Activated B cell treated with CpG ODN at 0.5 μM for 24 hours (primary cell): ENCODE measurements at regions not wholly inside any gene's neighbourhood (a gene's known extent, or its start where the extent isn't known, plus 50 kb on each side); places are given as distances from the start of the nearest gene placed in this dataset.

Experiments used
- ATAC-seq: fragments of 200-7000 bp; cut with Tn5 transposase; one replicate; pipeline ENCODE4 v1.10.0; 2021; ENCODE audit warnings: low read depth, mild to moderate bottlenecking, moderate library complexity
- CTCF ChIA-PET: fragments of 350-600 bp; sonication (Branson Sonifier 250); formaldehyde crosslinking; loops from one replicate; lab custom pipeline; 2021; ENCODE audit warnings: antibody characterized with exemption; lab: Charles Lee
- POLR2A ChIA-PET: fragments of 350-600 bp; sonication (Branson Sonifier 250); formaldehyde crosslinking; loops from one replicate; lab custom pipeline; 2021; ENCODE audit warnings: antibody characterized with exemption; lab: Charles Lee
- DNase-seq: peaks from one replicate; pipeline ENCODE4 v3.0.0; 2022
- H3K27ac Mint-ChIP-seq: one replicate; pipeline ENCODE4 v1.8.0; 2020; ENCODE audit warnings: mixed read lengths
- H3K27me3 Mint-ChIP-seq: one replicate; pipeline ENCODE4 v1.8.0; 2021; ENCODE audit warnings: mixed read lengths
- H3K36me3 Mint-ChIP-seq: one replicate; pipeline ENCODE4 v1.8.0; 2021; ENCODE audit warnings: low read depth, mixed read lengths
- H3K4me1 Mint-ChIP-seq: one replicate; pipeline ENCODE4 v1.8.0; 2021; ENCODE audit warnings: mixed read lengths
- H3K4me3 Mint-ChIP-seq: one replicate; pipeline ENCODE4 v1.8.0; 2020; ENCODE audit warnings: mild to moderate bottlenecking, mixed read lengths
- H3K9me3 Mint-ChIP-seq: one replicate; pipeline ENCODE4 v1.8.0; 2020; ENCODE audit warnings: mixed read lengths
- intact Hi-C: fragments of 100-400 bp; cut with micrococcal nuclease; formaldehyde crosslinking; loops from one replicate; pipeline ENCODE4 v1.15.1; 2024
- TF ChIP-seq, protein P1 (sequence below): fragments of 200-600 bp; IDR thresholded peaks from one replicate; pipeline ENCODE4 v1.8.0; 2022; ENCODE audit warnings: antibody characterized with exemption, mild to moderate bottlenecking

- Mint-ChIP-seq H3K27ac (no peak overlapping the region), H3K4me3 (peak overlapping the region; percentile 81), H3K36me3 (no peaks in the 10 kb centered on the region), H3K4me1 (peaks cover 45% of the 10 kb centered on the region), H3K27me3 (peaks cover 79% of the 10 kb centered on the region), H3K9me3 (peaks cover 4% of the 10 kb centered on the region)
- intact Hi-C loops: loop anchor here (5.0 kb wide), 1 partner anchor 64 kb away; no protein-coding TSS in a partner anchor
- ChIA-PET POLR2A (no interaction called here), CTCF (interaction anchor here (1.1 kb wide), 1 partner anchor 11 kb away, joined by 3 read pairs; no protein-coding TSS in a partner anchor)
- ATAC-seq (no peak), DNase-seq (no peak)
- TF ChIP-seq, protein P1, sequence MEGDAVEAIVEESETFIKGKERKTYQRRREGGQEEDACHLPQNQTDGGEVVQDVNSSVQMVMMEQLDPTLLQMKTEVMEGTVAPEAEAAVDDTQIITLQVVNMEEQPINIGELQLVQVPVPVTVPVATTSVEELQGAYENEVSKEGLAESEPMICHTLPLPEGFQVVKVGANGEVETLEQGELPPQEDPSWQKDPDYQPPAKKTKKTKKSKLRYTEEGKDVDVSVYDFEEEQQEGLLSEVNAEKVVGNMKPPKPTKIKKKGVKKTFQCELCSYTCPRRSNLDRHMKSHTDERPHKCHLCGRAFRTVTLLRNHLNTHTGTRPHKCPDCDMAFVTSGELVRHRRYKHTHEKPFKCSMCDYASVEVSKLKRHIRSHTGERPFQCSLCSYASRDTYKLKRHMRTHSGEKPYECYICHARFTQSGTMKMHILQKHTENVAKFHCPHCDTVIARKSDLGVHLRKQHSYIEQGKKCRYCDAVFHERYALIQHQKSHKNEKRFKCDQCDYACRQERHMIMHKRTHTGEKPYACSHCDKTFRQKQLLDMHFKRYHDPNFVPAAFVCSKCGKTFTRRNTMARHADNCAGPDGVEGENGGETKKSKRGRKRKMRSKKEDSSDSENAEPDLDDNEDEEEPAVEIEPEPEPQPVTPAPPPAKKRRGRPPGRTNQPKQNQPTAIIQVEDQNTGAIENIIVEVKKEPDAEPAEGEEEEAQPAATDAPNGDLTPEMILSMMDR: no peak
Measured at GRCh38 chr11:43578346-43579170, 102.0 kb upstream of the HSD17B12 start.

DNA sequence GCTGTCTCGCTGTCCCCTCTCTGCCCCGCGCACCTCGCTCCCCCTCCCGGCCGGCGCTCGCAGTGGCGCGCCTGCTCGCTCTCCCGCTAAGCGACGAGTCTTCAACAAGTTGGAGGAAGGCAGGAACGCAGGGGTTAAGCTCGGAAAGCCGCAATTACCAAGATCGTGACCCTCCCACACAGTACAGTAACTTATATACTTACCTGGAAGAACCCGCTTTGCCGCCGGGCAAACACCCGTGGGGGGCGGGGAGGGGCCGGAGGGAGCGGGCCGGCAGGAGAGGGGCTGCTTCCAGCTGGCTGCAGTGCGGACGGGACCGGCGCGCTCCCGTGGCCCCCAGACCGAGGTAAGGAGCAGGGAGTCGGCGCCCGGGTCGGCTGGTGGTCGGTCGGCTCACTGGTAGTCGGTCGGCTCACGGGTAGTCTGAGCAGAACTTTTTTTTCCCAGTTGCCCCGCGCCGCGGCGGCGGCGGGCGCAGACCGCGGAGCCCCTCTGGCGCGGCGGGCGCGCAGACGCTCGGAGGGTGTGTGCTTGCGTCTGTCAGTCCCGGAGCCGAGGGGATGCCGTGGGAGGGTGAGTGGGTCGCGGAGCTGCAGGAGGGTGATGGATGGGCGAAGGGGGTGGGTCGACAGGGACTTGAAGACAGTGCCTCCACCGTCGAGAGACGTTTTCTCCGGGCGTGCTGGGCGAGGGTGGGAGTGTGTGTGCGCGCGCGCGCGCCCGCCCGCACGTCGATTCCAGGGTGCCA is 101.2 kb upstream of the HSD17B12 start:
- H3K27ac Mint-ChIP-seq: no peak overlapping the region
- POLR2A ChIA-PET: no interaction called here
- intact Hi-C loops: loop anchor here (5.0 kb wide), 1 partner anchor 63 kb away; no protein-coding TSS in a partner anchor
- peak overlapping the region; percentile 81 for H3K4me3 Mint-ChIP-seq
- CTCF ChIA-PET: no interaction called here
- H3K9me3 Mint-ChIP-seq: peaks cover 4% of the 10 kb centered on the region
- H3K27me3 Mint-ChIP-seq: peaks cover 76% of the 10 kb centered on the region
- peaks cover 45% of the 10 kb centered on the region for H3K4me1 Mint-ChIP-seq
- ATAC-seq (peak; percentile 41), DNase-seq (no peak)
- TF ChIP-seq, protein P1: no peak
- no peaks in the 10 kb centered on the region for H3K36me3 Mint-ChIP-seq

- Mint-ChIP-seq H3K4me3 (peak overlapping the region; percentile 81), H3K27ac (no peak overlapping the region), H3K36me3 (no peaks in the 10 kb centered on the region), H3K4me1 (peaks cover 45% of the 10 kb centered on the region), H3K9me3 (peaks cover 4% of the 10 kb centered on the region), H3K27me3 (peaks cover 74% of the 10 kb centered on the region)
- POLR2A ChIA-PET: no interaction called here
- CTCF ChIA-PET: no interaction called here
- TF ChIP-seq, protein P1: no peak
- ATAC-seq: no peak
- intact Hi-C loops: loop anchor here (5.0 kb wide), 1 partner anchor 62 kb away; no protein-coding TSS in a partner anchor
- no peak for DNase-seq
Measured at GRCh38 chr11:43579919-43580276, 100.6 kb upstream of the HSD17B12 start.

DNA sequence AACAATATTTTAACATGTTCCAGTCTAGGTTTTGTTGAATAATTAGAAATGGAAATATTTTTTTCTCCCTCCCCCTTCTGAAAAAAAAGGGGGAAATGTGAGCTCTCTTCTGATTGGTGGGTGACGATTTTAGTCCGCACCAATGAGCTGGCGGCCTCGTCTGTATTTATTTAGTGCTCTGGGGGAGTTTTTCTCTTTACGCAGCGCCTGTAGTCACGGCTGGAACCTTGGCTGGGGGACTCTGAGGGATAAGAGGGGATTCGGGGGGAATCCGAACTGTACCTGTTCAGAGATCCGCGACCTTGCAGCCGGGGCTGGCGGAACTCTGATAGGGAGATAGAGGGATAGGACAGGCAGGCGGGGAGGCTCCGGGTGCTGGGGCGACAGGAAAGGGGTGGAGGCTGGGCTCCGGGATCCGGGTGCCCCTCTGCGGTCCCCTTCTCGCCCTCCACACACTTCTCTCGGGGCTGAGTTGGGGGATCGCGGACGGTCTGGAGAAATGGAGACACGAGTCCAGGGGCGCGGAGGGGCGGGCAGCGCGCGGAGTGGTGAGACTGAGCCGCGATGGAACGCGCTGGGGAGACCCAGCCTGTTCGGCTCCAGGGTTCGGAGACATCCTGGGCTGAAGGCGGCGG is 99.7 kb upstream of the HSD17B12 start:
- CTCF ChIA-PET: no interaction called here
- Mint-ChIP-seq H3K4me3 (peak overlapping the region; percentile 77), H3K9me3 (peaks cover 4% of the 10 kb centered on the region), H3K36me3 (no peaks in the 10 kb centered on the region), H3K4me1 (peaks cover 38% of the 10 kb centered on the region), H3K27ac (no peak overlapping the region), H3K27me3 (peaks cover 74% of the 10 kb centered on the region)
- DNase-seq (no peak), ATAC-seq (no peak)
- POLR2A ChIA-PET: no interaction called here
- intact Hi-C loops: no loop called here
- TF ChIP-seq, protein P1: no peak
